Tibial nerve (tissue), 3 donors: ENCODE measurements at regions not wholly inside any gene's neighbourhood (a gene's known extent, or its start where the extent isn't known, plus 50 kb on each side); places are given as distances from the start of the nearest gene placed in this dataset.

Experiments used
- POLR2A ChIP-seq, 2 donors: fragments of 450-650 bp; IDR thresholded peaks; one replicate each; pipeline ENCODE4 v1.6.1; 2017; ENCODE audit warnings: antibody characterized with exemption in 2 of 2, mild to moderate bottlenecking in 2 of 2, moderate library complexity in 2 of 2
- TF ChIP-seq, protein P1 (sequence below), 5 experiments: fragments of 200-600 bp in 3 of 5; fragments of 450-650 bp in 2 of 5; sonication (generic) in 3 of 5; IDR thresholded peaks; one replicate each; pipeline ENCODE4 v1.5.1; 2016 to 2019; ENCODE audit warnings: antibody characterized with exemption in 5 of 5, mild to moderate bottlenecking in 3 of 5, moderate library complexity in 2 of 5

DNA sequence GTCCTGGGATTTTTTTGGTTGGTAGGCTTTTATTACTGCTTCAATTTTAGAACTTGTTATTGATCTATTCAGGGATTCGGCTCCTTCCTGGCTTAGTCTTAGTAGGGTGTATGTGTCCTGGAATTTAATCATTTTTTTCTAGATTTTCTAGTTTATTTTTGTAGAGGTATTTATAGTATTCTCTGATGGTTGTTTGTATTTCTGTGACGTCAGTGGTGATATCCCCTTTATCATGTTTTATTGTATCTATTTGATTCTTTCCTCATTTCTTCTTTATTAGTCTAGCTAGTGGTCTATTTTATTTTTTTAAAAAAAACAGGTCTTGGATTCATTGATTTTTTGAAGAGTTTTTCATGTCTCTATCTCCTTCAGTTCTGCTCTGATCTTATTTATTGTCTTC lies 193.3 kb upstream of the MAP2 start:
- TF ChIP-seq, protein P1, sequence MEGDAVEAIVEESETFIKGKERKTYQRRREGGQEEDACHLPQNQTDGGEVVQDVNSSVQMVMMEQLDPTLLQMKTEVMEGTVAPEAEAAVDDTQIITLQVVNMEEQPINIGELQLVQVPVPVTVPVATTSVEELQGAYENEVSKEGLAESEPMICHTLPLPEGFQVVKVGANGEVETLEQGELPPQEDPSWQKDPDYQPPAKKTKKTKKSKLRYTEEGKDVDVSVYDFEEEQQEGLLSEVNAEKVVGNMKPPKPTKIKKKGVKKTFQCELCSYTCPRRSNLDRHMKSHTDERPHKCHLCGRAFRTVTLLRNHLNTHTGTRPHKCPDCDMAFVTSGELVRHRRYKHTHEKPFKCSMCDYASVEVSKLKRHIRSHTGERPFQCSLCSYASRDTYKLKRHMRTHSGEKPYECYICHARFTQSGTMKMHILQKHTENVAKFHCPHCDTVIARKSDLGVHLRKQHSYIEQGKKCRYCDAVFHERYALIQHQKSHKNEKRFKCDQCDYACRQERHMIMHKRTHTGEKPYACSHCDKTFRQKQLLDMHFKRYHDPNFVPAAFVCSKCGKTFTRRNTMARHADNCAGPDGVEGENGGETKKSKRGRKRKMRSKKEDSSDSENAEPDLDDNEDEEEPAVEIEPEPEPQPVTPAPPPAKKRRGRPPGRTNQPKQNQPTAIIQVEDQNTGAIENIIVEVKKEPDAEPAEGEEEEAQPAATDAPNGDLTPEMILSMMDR (IDR thresholded peaks at IDR 0.05) = no peak
- no peak for TF ChIP-seq POLR2A (IDR thresholded peaks at IDR 0.05)
